Germinal center (tissue), 1 donor: ENCODE measurements at regions not wholly inside any gene's neighbourhood (a gene's known extent, or its start where the extent isn't known, plus 50 kb on each side); places are given as distances from the start of the nearest gene placed in this dataset.

Experiments used
- DNase-seq: peaks from one replicate; pipeline ENCODE4 v3.0.0; 2012; ENCODE audit warnings: mixed read lengths, low spot score

GRCh38 chr13:73204952-73205351 lies 146.1 kb downstream of the KLF5 start:
- DNase-seq = no peak

GRCh38 chr13:73201626-73202025 lies 142.8 kb downstream of the KLF5 start:
- no peak for DNase-seq

GRCh38 chr13:73198991-73199411 lies 140.2 kb downstream of the KLF5 start:
- no peak for DNase-seq

- no peak for DNase-seq
Measured at GRCh38 chr13:73195091-73195490, 136.3 kb downstream of the KLF5 start.

- no peak for DNase-seq
Measured at GRCh38 chr13:73194310-73194709, 135.5 kb downstream of the KLF5 start.

GRCh38 chr13:73193554-73193953 lies 134.7 kb downstream of the KLF5 start:
- no peak for DNase-seq

- no peak for DNase-seq
Measured at GRCh38 chr13:73190477-73190876, 131.7 kb downstream of the KLF5 start.

GRCh38 chr13:73189776-73190175 lies 131.0 kb downstream of the KLF5 start:
- DNase-seq = no peak

- no peak for DNase-seq
Measured at GRCh38 chr13:73189362-73189761, 130.6 kb downstream of the KLF5 start.

- no peak for DNase-seq
Measured at GRCh38 chr13:73187106-73187505, 128.3 kb downstream of the KLF5 start.

- DNase-seq = no peak
Measured at GRCh38 chr13:73179650-73180274, 121.0 kb downstream of the KLF5 start.

GRCh38 chr13:73177916-73178565 lies 119.2 kb downstream of the KLF5 start:
- DNase-seq = no peak

- no peak for DNase-seq
Measured at GRCh38 chr13:73177017-73177416, 118.2 kb downstream of the KLF5 start.

- DNase-seq = no peak
Measured at GRCh38 chr13:73174521-73175010, 115.8 kb downstream of the KLF5 start.

GRCh38 chr13:73173279-73173811 lies 114.5 kb downstream of the KLF5 start:
- no peak for DNase-seq

GRCh38 chr13:73171926-73172325 lies 113.1 kb downstream of the KLF5 start:
- DNase-seq = no peak

- DNase-seq = no peak
Measured at GRCh38 chr13:73171271-73171682, 112.5 kb downstream of the KLF5 start.

GRCh38 chr13:73169971-73170370 lies 111.2 kb downstream of the KLF5 start:
- no peak for DNase-seq

- DNase-seq = no peak
Measured at GRCh38 chr13:73168953-73169401, 110.2 kb downstream of the KLF5 start.

GRCh38 chr13:73168226-73168952 lies 109.6 kb downstream of the KLF5 start:
- no peak for DNase-seq

GRCh38 chr13:73167028-73167820 lies 108.4 kb downstream of the KLF5 start:
- DNase-seq = no peak

GRCh38 chr13:73166204-73166603 lies 107.4 kb downstream of the KLF5 start:
- no peak for DNase-seq
